Mucosa of descending colon (tissue), 3 donors: ENCODE measurements at regions not wholly inside any gene's neighbourhood (a gene's known extent, or its start where the extent isn't known, plus 50 kb on each side); places are given as distances from the start of the nearest gene placed in this dataset.

Source experiments
- ATAC-seq: fragments of 200-7000 bp; cut with Tn5 transposase; one replicate; pipeline ENCODE4 v1.9.1; 2020; ENCODE audit warnings: mild to moderate bottlenecking, moderate library complexity
- DNase-seq, 3 donors: peaks; one replicate each; pipeline ENCODE4 v3.0.0-alpha.2; 2020
- H3K36me3 ChIP-seq: fragments of 200-600 bp; one replicate; pipeline ENCODE4 v1.8.0; 2021; ENCODE audit warnings: low read depth, mild to moderate bottlenecking
- H3K4me1 ChIP-seq: fragments of 200-600 bp; one replicate; pipeline ENCODE4 v1.8.0; 2021; ENCODE audit warnings: low read depth, mild to moderate bottlenecking
- H3K4me3 ChIP-seq: fragments of 200-600 bp; one replicate; pipeline ENCODE4 v1.8.0; 2021; ENCODE audit warnings: mild to moderate bottlenecking
- H3K9me3 ChIP-seq: fragments of 200-600 bp; one replicate; pipeline ENCODE4 v1.8.0; 2021; ENCODE audit warnings: mild to moderate bottlenecking
- CTCF ChIP-seq: fragments of 200-600 bp; IDR thresholded peaks from one replicate; pipeline ENCODE4 v1.8.0; 2022; ENCODE audit warnings: antibody characterized with exemption, mild to moderate bottlenecking
- intact Hi-C, 2 donors: fragments of 100-400 bp; cut with DNase I in 1 of 2; cut with micrococcal nuclease in 1 of 2; formaldehyde crosslinking; loops; one replicate each; pipeline versions ENCODE4 v1.11.0 to v1.11.1; 2022; cut with DNase I, micrococcal nuclease
- donor health status: DM: no; HTN: no; CAD: no; lungs with moderate emphysema.
- donor health status: DM: no; HTN: no; CAD: no.
- donor health status: DM: no; HTN: yes; CAD: no.

DNA sequence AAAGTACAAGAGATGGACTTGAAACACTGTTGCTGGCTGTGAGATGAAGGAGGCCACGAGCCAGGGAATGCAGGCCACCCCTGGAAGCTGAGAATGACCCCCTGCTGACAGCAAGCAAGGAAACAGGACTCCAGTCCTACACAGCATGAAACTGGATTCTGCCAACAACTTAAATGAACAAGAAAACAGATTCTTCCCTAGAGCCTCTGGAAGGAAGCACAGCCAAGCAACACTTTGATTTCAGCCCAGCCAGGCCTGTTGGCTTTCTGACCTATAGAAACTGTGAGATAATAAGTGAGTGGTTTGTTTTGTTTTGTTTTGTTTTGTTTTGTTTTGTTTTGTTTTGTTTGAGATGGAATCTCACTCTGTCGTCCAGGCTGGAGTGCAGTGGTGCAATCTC is 105.3 kb upstream of the CACNA1A start:
- no peaks in the 10 kb centered on the region for H3K4me1 ChIP-seq
- no peaks in the 10 kb centered on the region for H3K36me3 ChIP-seq
- ATAC-seq, result no peak
- no peaks in the 10 kb centered on the region for H3K9me3 ChIP-seq
- no peak overlapping the region for H3K4me3 ChIP-seq
- intact Hi-C loops, result no loop called here
- DNase-seq, result no peak
- TF ChIP-seq CTCF, result no peak

GRCh38 chr19:13610039-13610691 is 103.9 kb upstream of the CACNA1A start:
- ATAC-seq (peak; percentile 78), DNase-seq (peak in 2 of 3 donors; percentile 44 to 46)
- no peak for TF ChIP-seq CTCF
- Histone ChIP-seq H3K36me3 (no peaks in the 10 kb centered on the region), H3K4me1 (no peaks in the 10 kb centered on the region), H3K4me3 (no peak overlapping the region), H3K9me3 (no peaks in the 10 kb centered on the region)
- intact Hi-C loops, result no loop called here

DNA sequence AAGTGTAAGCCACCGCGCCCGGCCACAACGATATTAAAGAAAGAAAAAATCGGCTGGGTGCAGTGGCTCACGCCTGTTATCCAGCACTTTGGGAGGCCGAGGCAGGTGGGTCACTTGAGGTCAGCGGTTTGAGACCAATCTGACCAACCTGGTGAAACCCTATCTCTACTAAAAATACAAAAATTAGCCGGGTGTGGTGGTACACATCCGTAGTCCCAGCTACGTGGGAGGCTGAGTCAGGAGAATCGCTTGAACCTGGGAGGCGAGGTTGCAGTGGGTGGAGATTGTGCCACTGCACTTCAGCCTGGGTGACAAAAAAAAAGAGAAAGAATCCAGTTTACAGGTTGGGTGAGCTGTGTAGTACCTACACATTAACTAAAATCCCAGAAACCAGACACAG is 99.9 kb upstream of the CACNA1A start:
- no peaks in the 10 kb centered on the region for H3K36me3 ChIP-seq

DNA sequence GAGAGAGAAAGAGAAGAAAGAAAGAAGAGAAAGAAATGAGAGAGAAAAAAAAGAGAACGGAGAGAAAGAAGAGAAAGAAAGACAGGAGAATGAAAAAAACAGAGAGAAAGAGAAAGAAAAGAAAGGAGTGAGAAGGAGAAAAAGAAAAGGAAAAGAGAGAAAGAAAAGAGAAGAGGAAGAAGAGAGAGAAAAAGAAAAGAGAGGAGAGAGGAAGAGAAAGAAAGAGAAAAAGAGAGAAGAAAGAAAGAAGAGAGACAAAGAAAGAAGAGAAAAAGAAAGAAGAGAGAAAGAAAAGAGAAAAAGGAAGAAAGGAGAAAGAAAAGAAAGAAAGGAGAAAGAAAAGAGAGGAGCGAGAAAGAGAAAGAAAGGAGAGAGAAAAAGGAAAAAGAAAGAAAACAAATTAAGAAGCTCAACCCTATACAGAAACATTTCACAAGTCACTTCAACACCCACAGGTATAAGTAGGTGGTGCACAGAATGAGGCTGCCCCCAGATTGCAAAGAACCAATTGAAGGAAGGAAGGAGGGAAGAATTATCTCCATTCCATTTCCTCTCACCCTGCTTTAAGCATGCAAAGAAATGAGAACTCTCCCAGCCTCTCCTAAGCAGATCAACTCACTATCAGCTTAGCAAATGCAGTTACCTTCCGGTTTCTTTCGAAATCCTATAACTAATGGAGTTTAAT is 98.8 kb upstream of the CACNA1A start:
- Histone ChIP-seq H3K36me3 (no peaks in the 10 kb centered on the region), H3K4me1 (no peaks in the 10 kb centered on the region), H3K9me3 (no peaks in the 10 kb centered on the region), H3K4me3 (no peak overlapping the region)
- no peak for TF ChIP-seq CTCF
- intact Hi-C loops, result no loop called here
- ATAC-seq (no peak), DNase-seq (no peak)

More for the DNA sequence above, 99.9 kb upstream of the CACNA1A start:
- ATAC-seq, result no peak
- no peaks in the 10 kb centered on the region for H3K9me3 ChIP-seq
- no peak overlapping the region for H3K4me3 ChIP-seq
- intact Hi-C loops, result no loop called here
- DNase-seq, result no peak
- no peaks in the 10 kb centered on the region for H3K4me1 ChIP-seq
- no peak for TF ChIP-seq CTCF

DNA sequence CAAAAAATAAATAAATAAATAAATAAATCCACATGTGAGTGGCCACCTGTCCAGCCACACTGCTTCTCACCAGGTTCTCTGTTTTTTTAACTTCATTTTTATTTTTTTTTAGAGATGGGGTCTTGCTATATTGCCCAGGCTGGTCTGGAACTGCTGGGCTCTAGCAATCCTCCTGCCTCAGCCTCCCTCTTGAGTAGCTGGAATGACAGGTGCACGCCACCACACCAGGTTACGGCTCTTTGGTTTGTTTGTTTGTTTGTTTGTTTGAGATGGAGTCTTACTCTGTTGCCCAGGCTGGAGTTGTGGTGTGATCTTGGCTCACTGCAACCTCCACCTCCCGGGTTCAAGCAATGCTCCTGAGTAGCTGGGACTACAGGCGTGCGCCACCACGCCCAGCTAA is 94.5 kb upstream of the CACNA1A start:
- DNase-seq (no peak), ATAC-seq (no peak)
- H3K4me3 ChIP-seq, result no peak overlapping the region
- H3K9me3 ChIP-seq, result no peaks in the 10 kb centered on the region
- TF ChIP-seq CTCF, result no peak
- no peaks in the 10 kb centered on the region for H3K4me1 ChIP-seq
- intact Hi-C loops, result no loop called here
- no peaks in the 10 kb centered on the region for H3K36me3 ChIP-seq
